ENCODE measurements at regions not wholly inside any gene's neighbourhood (a gene's known extent, or its start where the extent isn't known, plus 50 kb on each side); places are given as distances from the start of the nearest gene placed in this dataset.

GRCh38 chr14:101004176-101004575 lies 100.7 kb upstream of the RTL1 start:
- DNase-seq (ENCODE audit: low spot score): no peak

GRCh38 chr14:101004954-101005353 lies 101.4 kb upstream of the RTL1 start:
- DNase-seq (ENCODE audit: low spot score): no peak

- DNase-seq (ENCODE audit: low spot score): no peak
Measured at GRCh38 chr14:101005447-101005846, 101.9 kb upstream of the RTL1 start.

GRCh38 chr14:101006008-101006407 lies 102.5 kb upstream of the RTL1 start:
- DNase-seq (ENCODE audit: low spot score): no peak

GRCh38 chr14:101007004-101007614 lies 103.6 kb upstream of the RTL1 start:
- no peak for DNase-seq (ENCODE audit: low spot score)

GRCh38 chr14:101007765-101008164 lies 104.2 kb upstream of the RTL1 start:
- no peak for DNase-seq (ENCODE audit: low spot score)

- DNase-seq (ENCODE audit: low spot score): no peak
Measured at GRCh38 chr14:101008196-101008595, 104.7 kb upstream of the RTL1 start.

GRCh38 chr14:101008631-101009336 lies 105.3 kb upstream of the RTL1 start:
- no peak for DNase-seq (ENCODE audit: low spot score)

GRCh38 chr14:101009531-101009930 lies 106.0 kb upstream of the RTL1 start:
- no peak for DNase-seq (ENCODE audit: low spot score)

GRCh38 chr14:101010293-101010692 lies 106.8 kb upstream of the RTL1 start:
- DNase-seq (ENCODE audit: low spot score): no peak

- no peak for DNase-seq (ENCODE audit: low spot score)
Measured at GRCh38 chr14:101010835-101011234, 107.3 kb upstream of the RTL1 start.

- DNase-seq (ENCODE audit: low spot score): no peak
Measured at GRCh38 chr14:101017209-101017608, 113.7 kb upstream of the RTL1 start.

- DNase-seq (ENCODE audit: low spot score): no peak
Measured at GRCh38 chr14:101017806-101018560, 114.5 kb upstream of the RTL1 start.

- DNase-seq (ENCODE audit: low spot score): no peak
Measured at GRCh38 chr14:101018561-101019290, 115.2 kb upstream of the RTL1 start.

- DNase-seq (ENCODE audit: low spot score): no peak
Measured at GRCh38 chr14:101019541-101019940, 116.0 kb upstream of the RTL1 start.

GRCh38 chr14:101019990-101020710 lies 116.6 kb upstream of the RTL1 start:
- DNase-seq (ENCODE audit: low spot score): no peak

GRCh38 chr14:101020834-101021370 lies 117.4 kb upstream of the RTL1 start:
- DNase-seq (ENCODE audit: low spot score): no peak

GRCh38 chr14:101022121-101022520 lies 118.6 kb upstream of the RTL1 start:
- DNase-seq (ENCODE audit: low spot score): no peak

- DNase-seq (ENCODE audit: low spot score): no peak
Measured at GRCh38 chr14:101022916-101023435, 119.5 kb upstream of the RTL1 start.

GRCh38 chr14:101024686-101025085 lies 121.2 kb upstream of the RTL1 start:
- DNase-seq (ENCODE audit: low spot score): no peak

- DNase-seq (ENCODE audit: low spot score): no peak
Measured at GRCh38 chr14:101025131-101025530, 121.6 kb upstream of the RTL1 start.

Data from LoVo (cell line).